CD4-positive, alpha-beta T cell treated with Interleukin-15 for 1 hour (primary cell): ENCODE measurements at regions not wholly inside any gene's neighbourhood (a gene's known extent, or its start where the extent isn't known, plus 50 kb on each side); places are given as distances from the start of the nearest gene placed in this dataset.
"Not testable (repeated sequence)": the region's sequence is repeated elsewhere in the genome, so short reads cannot be mapped to it uniquely, and the experiment has no call there.

ENCODE experiments used
- DNase-seq: peaks from one replicate; pipeline ENCODE4 v3.0.0-alpha.2; 2020

DNA sequence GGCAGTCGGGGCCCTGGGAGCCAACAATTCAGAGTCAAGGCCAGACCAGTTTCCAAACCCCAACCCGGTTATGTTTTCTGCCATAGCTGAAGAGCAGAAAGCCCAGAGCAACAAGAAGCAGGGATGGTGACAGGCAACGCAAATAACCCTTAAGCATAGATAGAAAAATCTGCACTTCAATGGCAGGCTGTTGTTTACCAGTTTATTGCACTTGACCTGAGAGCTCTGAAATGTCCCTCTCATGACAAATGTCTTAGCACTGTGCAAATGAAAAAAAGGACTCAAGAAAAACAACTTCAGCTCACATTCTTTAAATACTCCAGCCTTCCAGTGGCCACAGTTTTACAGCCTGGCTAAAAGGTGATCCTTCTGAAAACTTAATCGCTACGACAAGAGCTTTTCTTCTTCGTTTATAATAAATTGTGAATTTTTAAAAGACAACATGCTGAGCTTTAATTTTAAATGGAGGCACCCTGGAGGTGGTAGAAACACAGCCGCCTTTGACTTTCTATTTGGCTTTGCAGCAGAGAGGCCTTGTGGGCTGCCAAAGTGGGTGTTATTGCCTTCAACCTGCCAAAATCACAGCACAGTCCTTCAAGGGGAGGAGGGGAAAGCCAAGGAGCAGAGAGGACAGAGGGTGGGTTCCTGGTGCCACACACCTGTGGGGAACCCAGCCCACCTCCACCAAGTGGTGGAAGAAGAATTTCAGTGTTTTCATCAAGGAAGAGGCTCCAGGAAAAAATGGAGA lies 289.5 kb upstream of the CDYL start:
- no peak for DNase-seq

DNA sequence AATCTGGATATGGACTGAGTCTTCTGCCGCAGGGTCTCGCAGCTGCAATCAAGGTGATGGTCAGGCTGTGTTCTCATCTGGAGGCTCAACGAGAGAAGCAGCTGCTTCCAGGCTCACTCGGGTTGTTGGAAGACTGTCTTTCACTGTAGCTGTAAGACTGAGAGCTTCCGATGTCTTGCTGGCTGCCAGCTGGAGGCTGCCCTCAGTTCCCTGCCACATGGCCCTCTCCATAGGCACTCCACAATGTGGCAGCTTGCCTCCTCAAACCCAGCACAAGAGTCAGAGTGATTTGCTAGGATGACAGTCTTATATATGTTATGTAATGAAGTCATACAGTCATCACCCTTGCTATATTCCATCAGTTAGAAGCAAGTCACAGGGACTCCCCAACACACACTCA lies 290.5 kb upstream of the CDYL start:
- no peak for DNase-seq

DNA sequence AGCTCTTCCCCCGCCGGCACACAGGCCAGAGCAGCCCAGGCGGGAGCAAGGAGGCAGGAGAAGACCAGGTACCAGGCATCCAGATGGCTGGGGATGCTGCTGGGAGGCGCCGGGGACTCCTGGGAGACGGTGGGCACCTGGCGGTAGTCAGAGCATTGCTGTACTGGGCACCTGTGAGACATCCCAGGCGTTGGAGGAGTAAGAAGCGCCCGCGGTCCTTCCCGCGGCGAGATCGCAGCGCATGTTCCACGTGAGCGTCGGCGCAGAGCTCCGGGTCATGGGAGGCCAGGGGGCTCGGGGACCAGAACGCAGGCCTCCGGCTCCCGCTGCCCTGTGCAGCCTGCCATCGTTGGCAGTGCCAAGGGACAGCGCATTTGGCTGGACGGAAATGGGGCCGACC lies 293.7 kb upstream of the CDYL start:
- DNase-seq: no peak

DNA sequence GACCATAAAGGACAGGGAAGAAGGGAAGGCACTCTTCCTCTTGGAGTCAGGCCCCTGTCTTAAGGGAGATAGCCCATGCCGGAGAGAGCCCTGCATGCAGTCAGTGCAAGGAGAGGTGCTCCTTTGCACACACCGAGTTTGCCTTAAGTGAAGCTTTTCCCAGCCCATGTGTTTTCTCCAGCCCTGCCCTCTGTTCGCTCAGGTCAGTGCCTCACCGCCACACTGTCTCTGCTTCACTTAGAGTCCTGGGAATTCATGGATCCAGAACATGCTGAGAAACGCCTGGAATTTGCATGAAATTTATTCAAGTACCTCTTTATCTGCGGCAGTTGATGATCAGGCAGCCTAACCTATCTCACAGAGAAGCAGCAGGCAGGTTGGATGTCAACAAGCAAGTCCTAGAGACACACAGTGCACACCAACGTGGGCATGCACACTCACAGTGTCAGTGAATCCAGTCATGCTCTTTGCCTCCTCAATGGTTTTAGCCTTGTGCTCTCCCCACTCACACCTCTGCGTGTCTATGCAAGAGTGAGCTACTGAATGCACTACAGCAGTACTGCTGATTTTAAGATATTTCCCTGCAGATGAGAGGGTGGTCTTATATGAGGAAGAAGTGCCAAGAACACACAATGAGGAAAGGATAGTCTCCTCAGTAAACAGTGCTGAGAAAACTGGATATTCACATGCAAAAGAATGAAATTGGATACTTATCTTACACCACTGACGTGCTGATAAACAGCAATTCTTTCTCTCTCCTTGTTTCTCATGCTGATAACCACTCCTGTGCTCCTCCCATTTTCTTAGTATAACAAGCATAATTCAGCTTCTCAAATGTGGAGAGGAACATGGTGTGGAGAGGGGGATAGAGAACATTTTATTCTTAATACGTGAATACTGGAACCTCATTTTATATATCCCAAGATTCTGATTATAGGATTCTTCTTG lies 295.1 kb upstream of the CDYL start:
- DNase-seq: no peak

DNA sequence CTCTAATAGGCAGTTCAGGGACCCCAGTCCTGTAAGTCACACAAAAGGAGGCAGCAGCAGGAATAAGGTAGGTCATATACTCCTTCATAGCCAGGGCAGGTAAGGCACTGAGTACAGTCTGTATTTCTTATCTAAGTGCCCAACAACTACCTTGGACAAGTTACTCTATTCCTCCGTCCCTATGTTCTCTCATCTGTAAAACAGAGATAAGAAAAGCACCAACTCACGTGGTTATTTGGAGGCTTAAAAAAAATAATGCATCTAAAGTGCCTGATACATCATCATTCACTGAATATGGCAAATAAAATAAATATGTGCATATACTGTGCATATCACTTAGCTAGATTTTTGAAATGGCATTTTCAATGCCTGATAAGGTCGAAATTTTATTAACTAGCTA lies 298.1 kb upstream of the CDYL start:
- no peak for DNase-seq

DNA sequence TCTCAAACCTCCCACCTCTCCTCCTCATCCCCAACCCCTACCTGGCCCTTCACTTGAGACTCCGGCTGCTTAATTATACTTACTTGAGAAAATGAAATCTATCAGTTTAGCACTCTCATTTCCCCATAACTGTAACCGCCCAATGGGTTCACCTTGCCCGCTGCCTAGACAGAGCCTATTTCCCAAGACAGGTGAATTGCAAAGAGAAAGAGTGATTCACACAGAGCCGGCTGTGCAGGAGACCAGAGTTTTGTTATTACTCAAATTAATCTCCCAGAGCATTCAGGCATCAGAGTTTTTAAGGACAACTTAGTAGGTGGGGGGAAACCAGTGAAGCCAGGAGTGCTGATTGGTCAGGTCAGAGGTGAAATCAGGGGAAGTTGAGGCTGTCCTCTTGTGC lies 301.4 kb upstream of the CDYL start:
- DNase-seq: no peak

DNA sequence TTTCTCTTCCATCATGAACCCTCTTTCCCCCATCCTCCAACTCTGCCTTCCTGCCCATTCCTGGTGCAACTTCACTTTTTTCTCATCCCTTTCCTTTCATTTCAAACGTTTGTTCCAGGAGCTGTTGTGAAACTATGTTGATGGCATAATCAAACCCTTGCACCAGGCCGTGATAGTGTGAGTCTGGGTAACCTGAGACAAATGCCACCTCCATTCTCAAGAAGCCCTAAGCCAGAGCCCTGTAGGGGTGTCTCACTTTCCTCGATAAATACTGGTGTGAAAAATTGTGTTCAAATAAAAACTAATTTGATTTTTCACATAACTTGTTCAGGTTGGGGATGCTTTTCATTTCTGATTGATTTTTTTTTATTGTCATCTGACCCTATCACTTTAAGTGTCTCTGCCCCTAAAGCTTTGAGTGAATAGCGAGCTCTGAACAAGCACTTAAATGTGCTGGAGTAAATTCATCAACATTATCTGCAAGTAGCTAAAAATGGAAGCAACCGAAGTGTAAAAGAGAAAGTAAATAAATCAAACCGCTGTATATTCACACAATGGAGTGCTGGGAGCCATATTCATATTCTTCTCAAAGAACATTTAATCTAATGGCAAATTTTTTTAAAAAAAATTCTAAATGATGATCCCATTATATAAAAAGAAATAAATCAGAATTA lies 303.1 kb upstream of the CDYL start:
- DNase-seq: no peak

DNA sequence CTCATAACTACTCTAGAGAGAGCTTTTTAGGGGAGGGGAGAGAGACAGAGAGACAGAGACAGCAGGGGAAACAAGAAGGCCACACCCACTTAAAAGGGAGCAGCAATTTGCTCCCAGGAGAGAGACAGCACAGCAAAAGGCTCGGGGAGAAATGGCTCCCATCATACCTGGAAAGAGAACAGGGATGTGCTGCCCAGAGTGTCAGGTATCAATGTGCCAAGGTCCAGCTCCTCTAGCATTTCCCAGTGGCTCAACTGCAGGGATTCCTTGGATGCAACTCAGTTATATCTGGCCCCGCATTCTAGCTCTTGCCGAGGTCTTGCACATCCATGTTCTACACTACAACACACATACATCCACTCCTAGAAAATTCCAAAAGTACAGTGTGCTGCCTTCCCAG lies 304.0 kb upstream of the CDYL start:
- no peak for DNase-seq

DNA sequence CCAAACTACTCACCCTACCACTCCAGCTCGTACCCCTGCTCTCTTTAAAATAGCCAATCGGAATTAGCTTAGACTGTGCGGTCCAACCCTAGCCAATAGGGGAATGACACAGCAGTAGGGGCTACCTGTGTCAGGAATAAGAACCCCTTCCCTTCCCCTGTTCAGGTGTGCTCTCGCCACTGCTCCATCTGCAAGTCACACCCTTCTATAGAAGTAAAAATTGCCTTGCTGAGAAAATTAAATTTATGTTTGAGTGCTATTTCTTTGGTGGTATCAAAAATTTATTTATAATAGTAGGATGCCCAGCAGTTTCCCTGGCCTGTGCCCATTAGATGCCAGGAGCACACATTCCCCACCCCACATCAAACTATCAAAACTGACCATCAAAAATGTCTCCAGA lies 304.7 kb upstream of the CDYL start:
- not testable (repeated sequence) for DNase-seq

DNA sequence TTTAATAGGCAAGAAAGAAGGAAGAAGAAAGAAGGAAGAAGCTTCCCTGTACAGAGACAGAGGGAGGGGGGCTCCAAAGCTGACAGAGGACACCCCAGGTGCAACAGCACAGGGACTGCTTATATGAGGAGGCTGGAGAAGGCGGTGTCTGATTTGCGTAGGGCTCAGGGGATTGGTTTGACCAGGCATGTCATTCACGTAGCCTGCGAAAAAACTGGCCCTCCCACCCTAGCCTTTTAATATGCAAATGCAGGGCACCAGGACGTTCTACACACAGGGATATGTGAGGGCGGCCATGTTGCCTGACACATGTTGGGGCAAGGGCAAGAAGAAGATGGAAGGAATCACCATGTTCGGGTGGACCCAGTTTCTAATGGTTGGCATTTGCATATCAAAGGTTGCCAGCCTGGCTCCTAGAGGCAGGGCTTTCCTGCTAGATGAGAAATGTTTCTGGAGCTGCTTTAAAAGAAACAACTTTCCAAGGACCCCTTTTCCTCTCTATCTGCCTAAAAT lies 305.4 kb upstream of the CDYL start:
- DNase-seq: no peak

DNA sequence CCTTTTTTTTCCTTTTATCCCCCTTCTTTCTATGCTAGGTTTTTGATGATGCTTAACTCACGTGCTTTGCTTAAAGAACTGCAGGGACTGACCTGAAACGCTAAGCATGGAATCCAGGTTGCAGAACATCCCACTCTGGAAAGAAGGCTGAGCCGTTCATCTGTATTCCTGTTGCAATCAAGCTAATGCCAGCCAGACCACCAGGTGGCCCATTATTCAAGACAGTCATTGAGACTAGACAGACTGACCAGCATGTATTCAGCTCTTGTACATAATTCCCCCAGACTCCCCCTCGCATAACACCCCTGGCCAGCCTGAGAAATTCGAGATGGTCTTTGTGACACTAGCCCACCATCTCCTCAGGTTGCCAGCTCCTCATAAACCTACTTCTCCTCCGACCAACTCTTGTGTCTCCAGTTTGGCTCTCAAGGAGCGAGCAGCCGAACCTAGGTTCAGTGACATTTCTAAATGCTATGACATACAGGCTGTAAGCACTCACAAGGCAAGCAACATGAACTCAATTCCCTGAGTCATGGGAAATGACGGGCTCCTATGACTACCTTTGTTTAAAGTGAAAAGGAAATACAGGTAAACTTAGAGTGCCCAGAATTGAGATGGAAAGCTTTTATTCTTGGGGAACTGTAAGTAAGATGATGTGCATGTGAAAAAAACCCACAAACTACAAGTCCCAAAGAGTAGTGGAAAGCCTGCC lies 309.3 kb upstream of the CDYL start:
- DNase-seq: no peak

DNA sequence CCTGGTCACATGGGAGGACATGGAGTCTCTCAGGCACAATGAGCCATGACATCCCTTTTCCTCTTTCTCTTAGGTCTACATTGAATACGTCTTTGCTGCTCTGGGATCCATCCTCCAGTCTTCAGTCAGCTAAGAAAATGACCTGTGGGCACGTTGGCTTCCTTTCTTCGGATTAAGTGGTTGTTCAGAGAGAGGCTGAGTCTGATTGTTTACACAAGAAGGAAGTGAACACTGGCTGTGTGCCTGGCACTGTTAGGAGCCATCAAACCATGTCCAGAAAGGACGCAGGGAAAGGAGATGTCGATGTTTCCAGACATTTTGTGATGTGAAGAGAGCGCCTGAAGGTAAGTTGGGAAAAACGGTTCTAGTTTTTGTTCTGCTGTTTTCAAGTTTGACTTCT lies 309.9 kb upstream of the CDYL start:
- no peak for DNase-seq

DNA sequence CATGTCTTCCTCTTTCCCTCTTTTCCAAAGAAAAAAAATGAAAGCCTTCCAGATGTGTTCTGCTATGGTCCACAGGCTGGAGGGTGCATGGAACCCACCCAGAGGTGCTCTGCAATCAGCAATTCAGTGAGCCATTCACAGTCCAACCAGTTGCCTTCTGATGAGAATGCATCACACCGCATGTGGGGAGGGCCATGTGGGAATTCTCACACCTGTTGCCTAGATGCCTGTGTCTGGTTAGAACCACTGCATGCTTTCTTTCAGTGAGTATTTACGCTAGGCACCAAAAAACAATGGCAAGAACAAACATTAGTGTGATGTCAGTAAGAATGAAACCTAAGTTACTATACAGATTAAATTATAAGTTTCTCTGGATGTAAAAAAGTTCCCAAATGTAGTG lies 311.6 kb upstream of the CDYL start:
- no peak for DNase-seq

DNA sequence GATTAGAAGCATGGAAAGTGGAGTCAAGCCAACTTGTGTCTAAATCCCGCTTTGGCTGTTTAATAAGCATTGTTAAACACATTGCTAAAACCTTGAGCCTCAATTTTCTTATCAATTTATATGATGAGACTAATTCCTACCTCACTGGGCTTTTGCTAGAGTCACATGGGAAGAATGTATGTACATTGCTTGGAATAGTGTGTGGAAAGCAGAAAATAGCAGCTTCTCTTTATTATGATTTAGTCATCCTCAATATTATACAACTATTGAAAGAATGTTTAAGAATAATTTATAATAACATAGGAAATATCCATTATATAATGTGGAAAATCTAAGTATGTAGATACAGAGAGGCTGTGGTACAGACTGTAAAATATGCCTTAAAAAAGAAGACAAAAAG lies 313.0 kb upstream of the CDYL start:
- DNase-seq: no peak

DNA sequence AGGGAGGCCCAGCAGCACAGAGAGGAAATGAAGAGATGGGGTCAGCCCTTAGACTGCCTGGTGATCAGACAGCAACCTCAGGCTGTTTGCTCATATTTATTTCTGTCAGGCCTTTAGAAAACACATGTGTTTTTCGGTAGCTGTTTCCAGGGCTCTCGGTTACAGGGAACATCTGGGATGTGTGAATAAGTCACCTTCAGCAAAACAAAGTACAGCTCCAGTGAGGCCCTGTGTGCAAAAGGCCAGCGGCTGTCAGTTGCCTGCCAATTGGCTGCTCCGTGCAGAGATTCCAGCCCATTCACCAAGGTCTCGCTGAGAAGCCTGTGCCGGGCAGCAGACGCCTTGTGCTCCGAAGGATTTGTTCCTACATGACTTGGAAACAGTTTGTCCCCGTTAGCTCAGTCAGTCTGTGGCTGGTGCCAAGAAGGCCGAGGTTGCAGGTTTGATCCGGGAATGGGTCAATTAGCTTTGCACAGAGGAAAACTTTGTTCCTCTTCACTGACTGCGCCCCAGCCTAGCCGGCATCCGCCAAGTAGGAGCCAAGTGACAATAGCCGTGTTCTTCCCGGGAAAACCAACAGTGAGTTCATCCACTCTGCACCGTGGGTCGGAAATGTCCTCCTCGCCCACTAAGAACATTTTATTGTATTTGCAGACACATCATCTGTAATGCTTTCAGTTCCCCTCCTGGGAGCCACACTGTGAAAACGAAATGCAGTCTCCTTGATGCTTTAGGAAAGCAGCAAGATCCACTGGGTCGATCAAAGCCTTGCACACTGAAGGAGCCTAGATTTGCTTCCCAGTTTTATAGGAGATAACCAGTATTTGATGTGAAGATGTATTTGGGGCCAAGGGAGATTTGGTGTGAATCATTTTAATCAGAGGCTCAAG lies 315.4 kb upstream of the CDYL start:
- DNase-seq: no peak

DNA sequence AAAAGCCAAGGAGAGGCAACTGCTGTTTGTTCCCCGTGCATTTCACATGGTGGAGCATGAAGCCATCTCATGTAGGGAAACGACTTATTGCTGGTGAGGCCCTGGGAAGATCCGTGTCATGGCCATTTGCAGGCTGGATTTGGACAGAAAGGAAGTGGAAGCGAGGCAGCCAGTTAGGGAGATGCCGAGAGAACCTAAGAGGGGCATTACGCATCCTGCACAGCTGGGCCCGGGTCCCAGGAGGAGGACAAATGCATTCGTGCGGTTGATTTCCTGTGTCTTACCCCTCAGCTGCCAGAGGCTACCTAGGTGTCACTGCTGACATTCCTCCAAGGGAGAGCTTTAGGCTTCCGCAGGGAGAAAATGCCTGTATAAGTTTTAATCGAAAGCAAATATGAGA lies 316.2 kb upstream of the CDYL start:
- DNase-seq: no peak

DNA sequence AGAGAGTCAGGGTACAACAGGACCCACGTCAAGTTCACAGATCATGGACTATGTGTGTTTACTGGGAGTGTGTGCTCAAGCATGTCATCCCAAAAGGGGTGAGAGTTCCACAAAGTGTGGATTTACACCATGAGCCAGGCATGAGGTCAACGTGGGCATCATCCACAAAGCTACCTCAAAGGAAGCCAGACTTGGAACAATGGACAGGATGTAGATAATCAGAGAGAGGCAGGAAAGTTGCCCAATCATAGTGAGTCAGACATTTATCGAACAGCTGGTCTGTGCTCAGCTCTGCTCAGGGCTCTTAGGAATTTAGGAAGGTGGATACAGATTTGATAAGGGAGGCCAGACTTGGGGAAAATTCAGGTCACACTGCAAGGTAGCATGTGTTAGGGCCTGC lies 317.2 kb upstream of the CDYL start:
- no peak for DNase-seq

DNA sequence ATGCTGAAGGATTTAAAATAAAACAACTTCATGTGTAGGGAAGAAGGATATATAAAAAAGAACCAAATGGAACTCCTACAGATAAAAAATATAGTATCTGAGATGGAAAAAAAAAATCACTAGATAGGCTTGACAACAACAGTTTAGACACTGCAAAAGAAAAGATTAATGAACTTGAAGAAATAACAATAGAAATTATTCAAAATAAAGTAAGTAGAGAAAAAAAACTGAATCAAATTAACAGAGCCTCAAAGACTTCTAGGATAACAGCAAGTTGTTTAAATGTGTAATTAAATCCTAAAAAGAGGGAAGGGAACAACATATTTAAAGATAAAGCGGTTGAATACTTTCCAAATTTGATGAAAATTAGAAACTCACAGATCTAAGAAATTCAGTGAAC lies 316.3 kb upstream of the ECI2 start:
- DNase-seq: no peak

DNA sequence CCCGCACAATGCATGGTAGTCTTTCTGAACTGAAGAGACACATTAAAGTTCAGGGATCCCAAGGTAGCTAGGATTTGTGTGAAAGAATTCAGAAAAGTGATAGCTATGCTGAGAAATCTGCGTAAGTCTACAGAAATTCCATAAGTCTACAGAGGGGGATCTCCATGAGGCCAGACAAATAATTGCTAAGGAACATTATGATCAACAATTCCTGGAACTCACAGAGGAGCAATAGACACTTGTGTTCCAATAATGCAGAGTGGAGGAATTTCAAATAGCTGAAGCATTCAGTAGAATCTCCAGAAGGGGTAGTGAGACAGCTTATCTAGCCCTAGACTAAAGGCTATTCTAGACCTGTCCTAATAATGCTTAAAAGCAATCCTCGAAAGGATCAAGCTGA lies 315.7 kb upstream of the ECI2 start:
- no peak for DNase-seq

DNA sequence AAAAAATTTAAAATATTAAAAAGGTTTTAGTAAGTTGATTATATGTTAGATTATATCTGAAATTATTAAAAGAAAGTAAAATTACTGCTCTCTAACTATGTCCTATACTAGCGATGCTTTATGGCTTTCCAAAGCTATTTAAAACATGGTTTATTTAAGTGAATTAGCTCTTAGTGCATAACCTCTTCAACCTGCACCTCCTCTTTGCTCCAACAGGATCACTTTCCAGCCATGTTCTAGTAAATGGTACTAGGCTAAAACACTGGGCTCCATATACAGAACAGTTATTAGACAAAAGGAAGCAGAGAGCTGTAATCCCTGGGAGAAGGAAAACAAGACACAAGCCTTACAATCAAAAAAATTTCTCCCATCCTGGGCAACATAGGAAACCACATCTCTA lies 314.9 kb upstream of the ECI2 start:
- DNase-seq: no peak

DNA sequence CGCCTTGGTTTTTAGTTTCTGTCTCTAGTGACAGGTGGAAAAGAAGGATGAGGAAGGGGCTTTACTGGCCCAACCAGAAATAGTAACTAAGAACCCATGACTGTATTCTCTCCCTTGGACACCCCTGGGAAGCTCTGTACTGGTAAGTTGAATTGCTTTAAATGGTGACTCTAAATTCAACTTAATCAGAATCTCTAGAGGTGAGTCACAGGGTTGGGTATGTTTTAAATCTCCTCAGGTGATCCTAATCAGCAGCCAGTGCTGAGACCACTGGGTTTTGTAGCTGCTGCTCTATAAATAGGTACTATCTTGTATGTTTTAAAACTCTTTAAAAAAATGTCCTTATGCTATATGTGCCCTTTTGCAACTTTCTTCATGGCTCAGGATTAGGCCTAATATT lies 314.0 kb upstream of the ECI2 start:
- DNase-seq: no peak

DNA sequence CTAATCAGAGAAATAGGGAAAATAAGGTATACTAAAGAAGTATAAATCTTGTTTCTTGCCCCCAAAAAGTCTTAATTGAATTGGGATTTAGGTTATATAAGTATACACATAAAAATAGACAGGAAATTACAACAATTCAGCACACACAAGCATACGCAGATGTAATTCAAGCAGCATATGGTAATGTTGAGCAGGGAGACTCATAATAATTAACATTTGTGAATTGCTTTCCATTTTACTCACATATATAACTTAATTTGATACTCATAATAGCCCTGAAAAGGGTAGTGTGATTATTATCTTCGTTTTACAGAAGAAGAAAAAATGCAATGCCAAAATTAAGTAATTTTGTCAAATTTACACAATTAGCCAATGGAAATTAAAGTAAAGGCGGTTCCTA lies 313.5 kb upstream of the ECI2 start:
- DNase-seq: no peak
